Stimulated activated CD4-positive, alpha-beta T cell treated with anti-CD3 and anti-CD28 coated beads, Interleukin-15, amount 100 ng/mL, for 24 hours (primary cell): ENCODE measurements at regions not wholly inside any gene's neighbourhood (a gene's known extent, or its start where the extent isn't known, plus 50 kb on each side); places are given as distances from the start of the nearest gene placed in this dataset.
A peak's percentile ranks its signal among the peaks of the same experiment; 100 is the strongest.
"Not testable (repeated sequence)": the region's sequence is repeated elsewhere in the genome, so short reads cannot be mapped to it uniquely, and the experiment has no call there.

Experiments used
- DNase-seq: peaks from one replicate; pipeline ENCODE4 v3.0.0-alpha.2; 2020

DNA sequence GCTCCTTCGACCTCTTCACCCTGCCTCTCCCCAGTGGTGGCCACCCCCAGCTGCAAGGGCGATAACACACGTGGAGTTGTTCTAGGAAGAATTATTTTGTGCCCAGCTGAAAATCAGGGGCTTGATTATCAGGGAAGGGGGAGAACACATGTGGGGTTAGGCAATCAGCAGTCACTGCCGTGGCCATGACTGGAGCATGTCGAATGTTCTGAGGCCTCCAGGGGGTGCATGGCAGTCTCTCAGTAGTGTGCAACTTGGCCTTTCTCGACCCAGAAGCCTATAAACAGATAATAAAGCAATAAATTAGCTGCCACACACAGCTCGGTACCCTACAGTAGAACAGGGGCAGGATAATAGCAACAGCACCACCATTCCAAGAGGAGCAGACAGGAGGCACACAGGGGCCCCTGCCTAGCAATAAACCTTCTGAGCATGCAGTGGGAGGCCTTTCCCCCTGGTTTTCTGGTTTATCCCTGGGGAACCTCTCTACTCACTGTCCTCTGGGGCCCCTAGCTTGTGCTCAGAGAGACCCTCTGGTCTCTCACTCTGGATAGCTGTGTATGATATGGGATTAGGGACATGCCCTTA lies 308.2 kb upstream of the PLGLB2 start:
- not testable (repeated sequence) for DNase-seq

DNA sequence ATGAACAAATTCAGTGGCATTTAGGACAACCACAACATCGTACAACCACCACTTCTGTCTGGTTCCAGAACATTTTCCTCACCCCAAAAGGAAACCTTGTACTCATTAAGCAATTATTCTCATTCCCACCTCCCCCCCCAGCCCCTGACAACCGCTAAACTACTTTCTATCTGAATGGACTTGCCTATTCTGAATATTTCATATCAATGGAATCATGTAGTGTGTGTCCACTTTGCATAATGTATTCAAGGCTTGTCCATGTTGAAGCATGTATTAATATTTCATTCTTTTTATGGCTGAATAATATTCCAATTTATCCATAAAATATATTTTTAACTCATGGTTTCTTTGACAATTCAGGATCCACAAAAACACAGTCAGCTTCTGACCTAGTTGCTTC lies 307.2 kb upstream of the PLGLB2 start:
- not testable (repeated sequence) for DNase-seq

DNA sequence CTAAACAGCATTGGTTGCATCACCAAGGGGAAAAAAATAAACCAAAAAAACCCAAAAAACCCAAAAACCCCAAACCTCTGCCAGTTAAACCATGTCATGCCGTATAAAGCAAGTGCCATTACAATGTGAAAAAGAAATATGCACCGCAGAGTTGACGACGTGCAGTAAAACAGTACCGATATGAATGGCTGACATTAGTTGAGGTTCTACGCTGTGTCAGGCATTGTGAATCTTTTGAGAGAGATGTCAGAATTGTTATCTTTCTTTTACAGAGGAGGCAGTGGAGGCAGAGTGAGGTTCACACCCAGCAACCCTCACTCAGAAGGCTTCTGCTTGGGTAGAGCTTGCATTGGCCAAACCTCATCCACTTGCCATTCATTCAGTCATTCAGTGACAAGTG lies 306.5 kb upstream of the PLGLB2 start:
- DNase-seq = not testable (repeated sequence)

DNA sequence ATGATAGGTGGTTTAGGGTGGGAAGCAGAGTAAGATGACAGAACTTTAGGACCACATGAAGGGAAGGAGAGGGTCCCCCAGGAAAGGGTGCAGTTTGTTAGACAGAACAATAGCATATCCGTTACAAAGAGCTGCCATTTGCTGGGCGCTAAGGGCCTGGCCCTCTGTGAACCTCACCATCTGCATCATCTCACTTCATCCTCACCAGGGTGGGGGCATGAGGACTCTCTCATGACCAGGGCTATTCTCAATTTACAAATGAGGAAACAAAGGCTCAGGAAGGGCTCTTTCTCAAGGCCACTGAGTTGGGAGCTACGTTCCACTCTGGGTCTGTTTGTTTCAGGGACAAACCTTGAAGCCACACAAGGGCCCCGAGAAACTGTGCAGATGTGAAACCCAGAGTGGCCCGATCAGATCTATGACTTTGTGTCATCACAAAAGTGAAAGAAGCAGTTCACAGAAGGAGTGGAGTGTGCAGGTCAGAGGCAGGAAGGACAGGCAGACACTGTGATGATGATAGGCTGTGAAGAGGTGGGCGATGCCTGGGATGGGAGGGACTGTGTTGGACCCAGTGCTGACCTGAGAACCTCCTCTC lies 304.8 kb upstream of the PLGLB2 start:
- DNase-seq = peak; percentile 62

DNA sequence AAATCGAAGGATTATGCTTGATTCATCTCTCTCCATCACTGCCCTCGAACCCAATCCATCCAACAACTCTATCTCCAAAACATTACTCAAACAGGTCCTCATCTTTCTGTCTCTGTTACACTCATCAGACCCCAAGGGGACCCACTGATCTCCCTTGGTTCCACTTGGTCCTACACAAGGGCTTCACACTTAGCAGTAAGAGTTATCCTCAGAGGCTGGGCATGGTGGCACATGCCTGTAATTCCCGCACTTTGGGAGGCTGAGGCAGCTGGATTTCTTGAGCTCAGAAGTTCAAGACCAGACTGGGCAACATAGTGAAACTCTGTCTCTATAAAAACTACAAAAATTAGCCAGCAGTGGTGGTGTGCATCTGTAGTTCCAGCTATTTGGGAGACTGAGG lies 302.9 kb upstream of the PLGLB2 start:
- not testable (repeated sequence) for DNase-seq

DNA sequence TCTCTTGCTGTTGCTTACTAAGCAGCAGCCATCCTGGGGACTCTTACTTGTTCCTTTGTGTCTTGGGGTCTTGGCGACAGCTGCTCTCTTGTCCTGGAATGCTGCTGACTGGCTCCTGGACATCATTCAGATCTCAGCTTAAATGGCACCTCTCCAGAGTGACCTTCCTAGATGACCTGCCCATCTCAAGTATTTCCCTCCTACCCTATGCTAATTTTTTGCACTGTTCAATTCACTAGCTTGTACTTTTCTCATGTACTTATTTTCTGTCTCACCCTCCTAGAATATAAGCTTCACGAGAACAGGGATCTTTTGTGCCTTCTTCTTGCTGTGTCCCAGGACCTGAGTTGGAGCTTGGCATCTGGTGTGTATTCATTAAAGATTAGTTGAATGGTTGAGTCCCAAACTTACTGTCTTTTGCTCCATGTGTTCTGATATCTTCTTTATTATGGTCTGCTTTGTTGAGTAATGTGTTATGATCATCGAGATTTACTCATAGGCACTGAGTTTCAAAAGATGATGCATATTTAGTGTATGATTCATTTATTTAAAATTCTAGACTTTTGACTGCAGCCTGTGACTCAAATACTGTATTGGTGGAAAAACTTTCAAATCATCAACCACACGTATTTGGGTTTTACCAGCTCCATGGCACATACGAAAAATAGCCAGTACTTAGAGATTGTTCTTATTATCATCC lies 302.1 kb upstream of the PLGLB2 start:
- DNase-seq = not testable (repeated sequence)

DNA sequence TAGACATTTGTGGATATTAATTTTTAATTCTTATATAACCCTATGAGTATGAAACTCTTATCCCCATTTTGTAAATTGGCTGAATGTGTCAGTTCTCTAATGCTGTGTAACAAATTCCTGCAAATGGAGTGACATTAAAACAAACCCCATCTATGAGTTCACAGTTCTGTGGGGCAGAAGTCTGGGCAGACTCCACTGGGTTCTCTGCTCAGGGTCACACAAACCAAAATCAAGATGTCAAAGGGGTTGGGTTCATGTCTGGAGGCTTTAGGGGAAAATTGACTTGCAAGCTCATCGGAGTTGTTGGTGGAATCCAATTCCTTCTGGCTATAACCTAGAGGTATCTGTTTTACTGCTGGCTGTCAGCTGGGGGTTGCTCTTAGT lies 301.6 kb upstream of the PLGLB2 start:
- peak; percentile 21 for DNase-seq

DNA sequence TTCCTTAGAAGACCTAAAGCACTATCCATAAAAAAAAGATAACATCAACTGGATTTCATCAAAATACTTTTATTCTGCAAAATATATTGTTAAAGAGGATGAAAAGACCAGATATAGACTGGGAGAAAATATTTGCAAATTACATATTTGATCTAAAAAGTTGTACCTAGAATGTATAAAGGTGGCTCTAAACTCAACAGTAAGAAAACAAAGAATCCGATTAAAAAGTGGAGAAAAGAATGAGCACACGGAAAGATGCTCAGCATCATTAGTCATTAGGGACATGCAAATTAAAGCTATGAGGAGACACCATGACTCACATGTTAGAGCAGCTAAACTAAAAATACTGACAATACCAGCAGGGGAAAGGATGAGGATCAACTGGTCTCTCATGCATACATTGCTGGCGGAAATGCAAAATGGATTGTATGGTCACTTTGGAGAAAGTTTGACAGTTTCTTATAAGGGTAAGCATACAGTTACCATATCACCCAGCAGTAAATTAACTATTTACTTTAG lies 298.4 kb upstream of the PLGLB2 start:
- DNase-seq = not testable (repeated sequence)

DNA sequence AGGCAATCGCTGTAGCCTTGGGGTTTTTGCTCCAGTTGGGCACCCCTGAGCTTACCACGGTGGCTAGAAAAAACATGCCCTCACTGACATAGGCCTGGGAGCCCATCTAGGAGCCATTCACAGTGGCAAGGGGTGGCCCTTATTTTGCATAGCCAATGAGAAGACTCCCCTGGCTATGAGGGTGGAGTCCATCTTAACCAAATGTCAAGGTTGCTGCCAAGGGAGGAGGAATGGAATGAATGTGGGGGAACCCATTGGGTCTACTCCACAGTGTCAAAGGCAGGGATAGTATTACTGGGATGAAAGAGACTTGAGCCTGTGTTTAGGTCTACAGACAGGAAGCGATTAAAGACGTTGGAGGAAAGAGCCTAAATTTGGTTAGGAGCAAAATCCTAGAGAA lies 295.7 kb upstream of the PLGLB2 start:
- not testable (repeated sequence) for DNase-seq

DNA sequence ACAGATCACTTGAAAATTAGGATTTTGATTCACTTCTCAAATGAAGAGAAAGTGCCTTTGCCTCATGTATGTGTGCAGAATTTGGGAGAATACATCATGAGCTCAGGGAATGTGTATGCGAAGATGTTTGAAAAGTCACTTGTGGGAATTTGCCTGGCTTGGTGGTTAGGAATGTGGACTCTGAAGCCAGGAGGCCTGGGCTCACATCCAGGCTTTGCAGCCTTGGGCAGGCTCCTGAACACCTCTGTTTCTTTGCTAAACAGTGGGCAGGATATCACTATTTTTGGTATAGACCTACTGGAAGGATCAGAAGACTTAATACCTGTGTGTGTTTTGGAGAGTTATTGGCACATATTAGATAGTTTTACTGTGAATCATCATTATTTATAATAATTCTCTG lies 295.0 kb upstream of the PLGLB2 start:
- not testable (repeated sequence) for DNase-seq

DNA sequence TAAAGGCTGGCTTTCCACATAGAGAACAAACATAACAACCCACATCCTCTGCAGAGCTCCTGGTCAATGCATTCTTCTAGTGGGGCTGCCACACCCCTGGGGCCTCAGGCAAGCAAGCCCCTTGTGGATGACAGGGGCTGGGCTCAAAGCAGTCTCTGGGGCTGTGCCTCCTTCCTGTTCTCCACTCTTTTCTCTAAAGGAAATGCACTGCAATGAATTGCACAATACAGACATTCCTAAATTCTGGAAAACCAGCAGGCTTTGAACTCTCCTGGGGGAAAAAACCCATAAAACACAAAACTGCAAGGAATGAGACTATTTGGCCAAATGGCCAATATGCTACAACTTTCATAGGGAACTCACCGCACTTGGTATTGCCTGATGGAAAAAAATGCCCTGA lies 293.9 kb upstream of the PLGLB2 start:
- DNase-seq = not testable (repeated sequence)

DNA sequence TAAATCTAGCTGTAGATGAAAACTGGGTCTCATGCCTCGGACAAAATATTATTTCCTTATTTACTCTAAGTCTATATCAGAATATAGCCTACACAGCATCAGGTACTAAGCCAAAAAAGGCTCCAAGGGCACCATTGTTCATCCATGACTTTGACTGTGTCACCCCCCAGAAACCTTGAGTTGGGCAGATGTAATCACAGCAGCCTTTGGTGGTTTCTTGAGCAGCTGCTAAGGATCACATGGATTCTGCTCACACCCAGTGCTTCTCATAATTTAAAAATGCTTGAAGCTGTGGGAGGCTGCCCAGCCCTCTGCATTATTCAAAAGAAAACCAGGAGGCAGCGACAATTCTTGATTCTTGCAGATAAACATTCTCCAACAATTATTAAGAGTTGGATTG lies 293.5 kb upstream of the PLGLB2 start:
- not testable (repeated sequence) for DNase-seq

DNA sequence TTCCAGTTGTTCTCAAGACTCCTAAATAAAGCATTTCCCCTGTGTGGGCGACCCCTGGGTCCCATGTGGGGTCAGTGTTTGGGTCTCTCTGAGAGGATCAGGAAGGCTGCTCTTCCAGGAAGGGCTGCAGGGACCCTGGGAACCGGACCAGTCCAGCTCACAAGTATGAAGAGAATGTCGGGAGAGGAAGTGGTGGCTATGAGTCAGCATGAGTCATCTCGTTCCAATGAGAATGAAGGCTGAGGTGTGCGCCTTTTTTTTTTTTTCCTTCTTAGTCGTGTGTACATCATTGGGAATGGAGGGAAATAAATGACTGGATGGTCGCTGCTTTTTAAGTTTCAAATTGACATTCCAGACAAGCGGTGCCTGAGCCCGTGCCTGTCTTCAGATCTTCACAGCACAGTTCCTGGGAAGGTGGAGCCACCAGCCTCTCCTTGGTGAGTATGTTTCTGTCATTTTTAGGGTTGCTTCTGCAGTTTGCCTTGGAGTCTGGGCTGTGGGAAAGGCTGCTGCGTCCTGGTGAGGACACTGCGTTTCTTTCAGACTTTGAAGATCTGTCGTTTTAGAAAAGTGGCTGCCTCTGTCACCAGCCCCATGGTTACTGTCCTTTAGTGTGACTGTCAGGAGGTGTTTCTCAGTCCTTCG lies 292.6 kb upstream of the PLGLB2 start:
- DNase-seq = not testable (repeated sequence)

DNA sequence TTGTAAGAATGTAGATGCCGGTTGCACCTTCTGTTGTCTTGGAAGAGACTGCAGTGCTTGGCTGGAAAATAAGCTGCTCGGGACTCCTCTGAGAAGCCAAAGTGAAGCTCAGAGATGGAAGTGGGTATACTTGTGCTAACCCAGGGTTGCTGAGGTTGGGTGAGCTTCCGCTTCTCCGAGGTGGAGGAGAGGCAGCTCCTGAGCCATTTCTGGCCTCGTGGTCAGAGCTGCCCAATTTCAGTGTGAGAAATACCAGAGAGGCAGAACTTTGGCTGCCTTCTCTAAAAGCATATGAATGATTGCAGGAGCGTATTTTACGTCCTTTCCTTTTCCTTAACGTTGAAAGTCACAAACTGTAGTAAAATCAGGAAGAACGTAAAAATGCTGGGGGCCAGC lies 292.0 kb upstream of the PLGLB2 start:
- peak; percentile 32 for DNase-seq

DNA sequence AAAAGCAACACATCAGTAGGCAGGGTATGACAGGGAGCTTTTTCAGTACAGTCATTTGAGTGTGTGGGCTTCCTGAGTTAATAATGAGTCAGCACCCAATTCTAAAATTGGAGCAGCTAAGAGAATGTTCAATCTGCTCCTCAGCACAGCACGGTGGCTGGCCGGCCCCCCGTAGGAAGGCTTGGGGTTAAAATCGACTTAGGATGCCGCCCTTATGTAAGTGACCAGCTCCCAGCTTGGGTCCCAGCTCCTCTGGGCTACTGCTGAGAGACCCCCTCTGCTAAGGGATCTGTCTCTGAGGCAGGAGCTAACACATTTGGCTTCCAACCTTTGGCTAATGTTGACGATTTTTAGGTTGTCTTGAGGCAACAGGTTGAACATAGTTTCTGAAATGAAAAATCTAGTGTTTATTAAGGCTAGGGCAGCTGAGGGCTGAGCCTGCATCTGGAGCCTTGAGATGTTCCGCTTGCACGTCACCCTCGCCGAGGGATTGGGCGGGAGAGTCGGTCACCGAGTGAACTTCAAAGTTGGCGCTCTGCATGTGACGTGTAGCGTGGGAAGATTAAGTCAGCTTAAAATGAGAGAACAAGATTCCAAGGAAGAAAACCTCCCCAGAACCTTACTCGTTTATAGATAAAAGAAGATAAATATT lies 291.3 kb upstream of the PLGLB2 start:
- peak; percentile 39 for DNase-seq

DNA sequence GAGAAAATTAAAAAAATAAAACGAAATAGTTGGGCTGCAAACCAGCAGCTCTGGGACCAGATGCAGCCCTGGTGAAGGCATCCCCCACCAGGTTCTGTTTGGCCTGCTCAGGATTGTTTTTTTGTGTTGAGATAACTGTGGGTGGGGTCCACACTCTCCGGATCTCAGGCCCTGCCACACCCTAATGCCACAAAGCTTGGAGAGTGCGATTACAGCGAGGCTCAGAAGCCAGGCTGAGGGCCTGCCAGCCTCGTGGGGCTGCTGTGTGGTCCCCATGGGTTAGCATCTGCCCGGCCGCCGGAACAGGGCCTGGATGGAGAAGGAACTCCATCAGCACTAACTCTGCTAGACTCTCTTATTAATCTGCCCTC lies 290.8 kb upstream of the PLGLB2 start:
- DNase-seq = not testable (repeated sequence)

DNA sequence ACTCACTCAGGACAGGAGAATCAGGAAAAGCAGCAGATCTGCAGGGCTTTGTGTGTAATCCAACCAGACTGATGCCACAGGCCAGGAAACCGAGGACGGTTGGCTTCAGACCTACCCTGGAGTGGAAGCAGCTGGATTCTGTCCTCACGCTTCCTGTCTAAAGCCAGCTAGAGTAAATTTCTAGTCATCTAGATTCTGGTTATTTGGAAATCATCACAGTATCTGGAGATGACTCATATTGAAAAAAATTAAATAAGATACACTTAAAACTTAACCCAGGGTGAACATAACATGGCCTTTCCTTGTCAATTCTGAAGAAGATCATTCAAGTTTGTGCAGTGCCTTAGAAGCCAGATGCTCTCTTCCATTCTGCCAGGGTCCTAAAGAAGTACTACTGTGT lies 288.9 kb upstream of the PLGLB2 start:
- not testable (repeated sequence) for DNase-seq

DNA sequence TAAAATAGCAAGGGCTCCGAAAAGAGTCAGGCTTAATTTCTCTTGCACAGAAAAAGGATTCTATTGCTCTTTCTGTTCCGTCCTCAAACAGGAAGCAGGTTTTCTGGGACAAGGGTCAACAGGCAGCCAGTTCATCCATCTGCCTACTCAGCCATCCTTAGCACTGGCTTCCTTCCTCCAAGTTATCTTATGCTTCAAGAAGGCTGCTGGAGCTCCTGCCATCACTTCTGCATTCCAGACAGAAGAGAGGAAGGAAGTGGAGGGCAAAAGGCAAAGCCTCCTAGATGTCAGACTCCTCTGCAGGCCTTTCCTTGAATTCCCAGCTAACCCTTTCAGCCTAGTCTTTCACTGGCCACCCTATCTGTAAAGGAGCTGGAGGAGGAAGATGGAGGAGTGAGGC lies 287.8 kb upstream of the PLGLB2 start:
- DNase-seq = not testable (repeated sequence)

DNA sequence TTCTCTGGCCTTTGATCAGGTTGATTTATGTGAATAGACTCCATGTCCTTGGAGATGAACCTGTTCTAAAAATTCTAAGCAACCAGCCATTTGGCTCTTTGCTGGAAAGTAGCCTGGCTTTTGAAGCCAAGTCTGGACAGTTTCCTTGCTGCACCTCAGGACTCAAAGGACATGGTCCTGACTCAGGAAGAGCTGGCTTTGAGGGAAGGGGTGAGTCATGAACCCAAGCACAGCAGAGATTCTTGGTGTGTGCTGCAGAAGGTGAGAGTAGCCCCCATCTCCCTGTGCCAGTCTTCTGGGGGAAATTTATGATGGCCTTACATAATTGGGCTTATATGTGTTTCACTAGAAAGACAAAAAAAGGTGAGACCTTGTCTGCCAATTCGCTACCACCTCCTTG lies 287.2 kb upstream of the PLGLB2 start:
- DNase-seq = not testable (repeated sequence)

DNA sequence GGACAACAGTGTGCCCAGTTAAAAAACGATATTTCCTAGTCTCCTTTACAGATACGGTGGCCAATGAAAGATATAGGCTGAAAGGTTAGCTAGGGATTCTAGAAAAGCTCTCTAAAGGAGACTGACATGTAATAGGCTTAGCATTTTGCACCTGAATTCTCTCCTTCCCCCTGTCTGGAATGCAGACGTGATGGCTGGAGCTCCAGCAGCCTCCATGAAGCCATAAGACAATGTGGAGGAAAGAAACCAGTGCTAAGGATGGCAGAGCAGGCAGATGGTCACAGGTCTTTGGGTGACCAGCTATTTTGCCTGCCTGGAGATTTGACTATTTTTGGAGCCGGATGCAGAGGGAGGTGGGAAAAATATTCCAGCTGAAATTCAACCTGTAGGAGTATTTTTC lies 286.2 kb upstream of the PLGLB2 start:
- DNase-seq = not testable (repeated sequence)

DNA sequence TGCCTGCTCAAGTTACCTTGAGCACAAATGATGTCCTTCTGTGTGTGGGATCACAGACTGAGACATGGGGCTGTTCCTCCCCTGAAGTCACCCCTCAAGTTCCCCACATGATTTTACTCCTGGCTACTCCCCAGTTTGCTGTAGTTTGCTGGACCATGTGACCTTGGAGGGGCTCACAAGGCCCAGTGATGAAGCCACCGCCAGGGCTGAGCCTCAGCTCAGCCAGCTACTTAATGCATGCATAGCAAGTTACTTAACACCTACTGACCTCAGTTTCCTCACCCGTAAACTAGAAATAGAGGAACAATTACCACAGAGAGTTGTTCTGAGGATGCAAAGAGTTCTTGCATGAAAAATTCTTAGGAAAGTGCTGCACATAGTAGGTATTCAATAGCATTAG lies 283.7 kb upstream of the PLGLB2 start:
- not testable (repeated sequence) for DNase-seq

DNA sequence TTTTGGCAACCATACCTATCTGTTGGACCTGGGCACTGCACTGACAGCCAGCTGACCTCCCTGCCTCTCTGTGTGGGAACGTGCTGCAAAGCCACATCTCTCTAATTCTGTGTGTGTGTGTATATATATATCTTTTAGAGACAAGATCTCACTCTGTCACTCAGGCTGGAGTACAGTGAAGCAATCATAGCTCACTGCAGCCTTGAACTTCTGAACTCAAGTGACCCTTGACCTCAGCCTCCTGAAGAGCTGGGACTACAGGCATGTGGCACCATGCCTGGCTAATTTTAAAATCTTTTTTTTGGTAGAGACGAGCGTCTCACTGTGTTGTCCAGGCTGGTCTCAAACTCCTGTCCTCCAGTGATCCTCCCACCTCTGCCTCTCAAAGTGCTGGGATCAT lies 282.2 kb upstream of the PLGLB2 start:
- not testable (repeated sequence) for DNase-seq

DNA sequence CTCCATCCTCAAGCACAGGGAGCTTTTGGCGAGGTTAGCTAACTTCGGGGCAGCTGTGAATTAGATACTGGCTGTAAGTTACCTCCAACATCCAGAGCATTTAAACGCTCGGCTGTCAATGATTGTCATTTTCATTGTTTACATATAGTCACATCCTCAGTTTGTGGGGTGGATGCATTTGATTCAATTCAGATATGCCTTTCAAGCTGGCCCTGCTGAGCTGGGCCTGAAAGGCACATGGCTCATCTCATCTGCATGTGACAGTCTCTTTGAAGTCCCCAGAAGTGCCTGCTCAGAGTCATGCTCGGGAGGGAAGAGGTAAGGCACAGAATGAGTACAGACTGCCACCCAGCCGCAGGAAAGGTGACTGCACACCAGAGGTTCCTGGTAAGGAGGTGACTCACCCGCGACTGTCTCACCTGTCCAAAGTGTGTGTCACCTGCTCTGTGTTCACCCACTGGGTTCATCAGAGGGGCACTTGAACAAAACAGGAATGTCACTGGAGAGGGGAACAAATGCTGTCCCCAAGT lies 281.2 kb upstream of the PLGLB2 start:
- peak; percentile 82 for DNase-seq
